Sigmoid colon (tissue), 6 donors: ENCODE measurements at regions not wholly inside any gene's neighbourhood (a gene's known extent, or its start where the extent isn't known, plus 50 kb on each side); places are given as distances from the start of the nearest gene placed in this dataset.

Experiments
- DNase-seq: peaks from one replicate; pipeline ENCODE4 v3.0.0-alpha.2; 2019
- H3K27ac ChIP-seq, 4 donors: fragments of 200-600 bp; sonication (generic); one replicate each; pipeline ENCODE4 v1.5.1; 2016 to 2019; ENCODE audit warnings: mild to moderate bottlenecking in 1 of 4
- H3K27me3 ChIP-seq, 3 donors: fragments of 200-600 bp; sonication (generic); one replicate each; pipeline ENCODE4 v1.5.1; 2019; ENCODE audit warnings: mild to moderate bottlenecking in 1 of 3
- H3K36me3 ChIP-seq, 4 donors: fragments of 200-600 bp; sonication (generic); one replicate each; pipeline ENCODE4 v1.5.1; 2016 to 2019
- H3K4me1 ChIP-seq, 4 donors: fragments of 200-600 bp; sonication (generic); one replicate each; pipeline ENCODE4 v1.5.1; 2017 to 2019
- H3K4me3 ChIP-seq, 4 donors: fragments of 200-600 bp; sonication (generic); one replicate each; pipeline ENCODE4 v1.5.1; 2017 to 2019; ENCODE audit warnings: mild to moderate bottlenecking in 2 of 4, moderate library complexity in 1 of 4
- H3K9me3 ChIP-seq, 4 donors: fragments of 200-600 bp in 3 of 4; sonication (generic) in 3 of 4; one replicate each; pipeline versions ENCODE4 v1.5.1 to v1.6.1; 2013 to 2019
- CTCF ChIP-seq, 4 experiments: fragments of 450-650 bp in 3 of 4; fragments of 200-600 bp in 1 of 4; IDR thresholded peaks; one replicate each; pipeline ENCODE4 v1.5.1; 2016 to 2019; ENCODE audit warnings: antibody characterized with exemption in 4 of 4, mild to moderate bottlenecking in 3 of 4, moderate library complexity in 2 of 4
- EP300 ChIP-seq, 4 donors: sonication (generic); formaldehyde crosslinking; IDR thresholded peaks; one replicate each; pipeline ENCODE4 v1.6.1; 2017; ENCODE audit warnings: antibody characterized with exemption in 4 of 4
- POLR2A ChIP-seq, 2 donors: fragments of 450-650 bp; IDR thresholded peaks; one replicate each; pipeline ENCODE4 v1.6.1; 2016; ENCODE audit warnings: antibody characterized with exemption in 2 of 2, mild to moderate bottlenecking in 2 of 2, moderate library complexity in 2 of 2
- POLR2AphosphoS5 ChIP-seq, 4 donors: sonication (generic); formaldehyde crosslinking; IDR thresholded peaks; one replicate each; pipeline ENCODE4 v1.6.1; 2017; ENCODE audit warnings: antibody characterized with exemption in 4 of 4
- WGBS, 2 donors: extraction: QIAGEN DNeasy Blood & Tissue Kit; methylation state at CpG; one replicate each; pipeline ENCODE4 v1.1.7; 2013; 5-methylcytosine and 5-hydroxymethylcytosine counted together
- intact Hi-C: fragments of 100-400 bp; cut with DNase I; formaldehyde crosslinking; loops from one replicate; pipeline ENCODE4 v1.15.1; 2023
- donor health status: healthy with polysubstance abuse.
- donor health status: healthy.

DNA sequence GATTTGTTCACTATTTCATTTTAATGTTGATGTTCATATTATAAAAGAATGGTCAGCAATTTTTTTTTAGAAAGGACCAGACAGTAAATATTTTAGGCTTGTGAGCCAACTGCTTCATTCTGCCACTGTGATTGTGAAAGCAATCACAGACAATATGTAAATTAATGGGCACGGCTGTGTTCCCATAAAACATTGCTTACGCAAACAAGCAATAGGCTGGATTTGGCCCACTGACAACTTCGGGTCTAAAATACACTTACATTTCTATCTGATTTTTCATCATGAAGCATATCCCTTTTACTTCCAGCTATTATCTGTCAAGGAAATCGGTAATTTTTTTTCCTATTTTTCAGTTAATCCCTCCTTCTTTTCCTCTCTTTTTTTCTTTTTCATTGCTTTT is 182.2 kb upstream of the CDH2 start:
- WGBS, 2 donors: 36 to 79% methylated on average over 4 of the region's 4 CpGs
- TF ChIP-seq CTCF (IDR thresholded peaks at IDR 0.05) (no peak), POLR2A (IDR thresholded peaks at IDR 0.05) (no peak)
- no peak for DNase-seq
- Histone ChIP-seq H3K4me1 (no peaks in the 10 kb centered on the region), H3K4me3 (no peak overlapping the region), H3K9me3 (no peaks in the 10 kb centered on the region), H3K36me3 (no peaks in the 10 kb centered on the region), H3K27ac (no peak overlapping the region), H3K27me3 (no peaks in the 10 kb centered on the region)
- intact Hi-C loops: no loop called here

- Histone ChIP-seq H3K4me3 (no peak overlapping the region), H3K36me3 (no peaks in the 10 kb centered on the region), H3K9me3 (no peaks in the 10 kb centered on the region), H3K27me3 (no peaks in the 10 kb centered on the region), H3K4me1 (no peaks in the 10 kb centered on the region), H3K27ac (no peak overlapping the region)
- intact Hi-C loops: no loop called here
- 69 to 77% methylated on average over 6 of the region's 6 CpGs for WGBS, 2 donors
- DNase-seq: no peak
- TF ChIP-seq POLR2AphosphoS5 (IDR thresholded peaks at IDR 0.05): no peak
Measured at GRCh38 chr18:28357766-28358401, 181.0 kb upstream of the CDH2 start.

GRCh38 chr18:28350821-28351220 is 173.9 kb upstream of the CDH2 start:
- TF ChIP-seq POLR2A (IDR thresholded peaks at IDR 0.05): no peak
- no peak for TF ChIP-seq POLR2AphosphoS5 (IDR thresholded peaks at IDR 0.05)
- no peak for TF ChIP-seq CTCF (IDR thresholded peaks at IDR 0.05)
- TF ChIP-seq EP300 (IDR thresholded peaks at IDR 0.05): no peak
- no peaks in the 10 kb centered on the region for H3K36me3 ChIP-seq
- no peaks in the 10 kb centered on the region for H3K4me1 ChIP-seq
- intact Hi-C loops: no loop called here
- no peak overlapping the region for H3K4me3 ChIP-seq
- no peak overlapping the region for H3K27ac ChIP-seq
- 72 to 79% methylated on average over 7 of the region's 7 CpGs for WGBS, 2 donors
- DNase-seq: no peak
- H3K27me3 ChIP-seq: no peaks in the 10 kb centered on the region
- H3K9me3 ChIP-seq: peaks cover 0 to 3% (median 0%) of the 10 kb centered on the region in 4 donors

DNA sequence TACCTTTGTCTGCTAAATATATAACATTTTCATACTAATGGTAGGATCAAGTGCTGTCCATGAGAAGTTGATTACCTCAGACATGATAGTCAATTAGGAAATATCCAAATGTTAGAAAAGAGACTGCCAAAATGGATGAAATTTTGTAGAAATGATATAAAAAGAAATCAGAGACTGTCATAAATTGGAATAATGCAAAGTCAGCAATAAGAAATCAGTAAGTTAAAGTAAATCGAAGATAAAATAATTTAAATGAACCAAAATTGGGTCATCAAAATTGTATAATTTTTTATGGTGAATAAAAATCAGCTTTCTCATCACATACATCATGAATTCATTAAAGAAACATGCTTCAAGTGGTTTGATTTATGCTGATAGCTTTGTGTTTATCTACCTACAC is 165.3 kb upstream of the CDH2 start:
- no peak for DNase-seq
- no peak overlapping the region for H3K4me3 ChIP-seq
- no peaks in the 10 kb centered on the region for H3K9me3 ChIP-seq
- H3K27ac ChIP-seq: no peak overlapping the region
- no peaks in the 10 kb centered on the region for H3K36me3 ChIP-seq
- TF ChIP-seq POLR2A (IDR thresholded peaks at IDR 0.05) (no peak), CTCF (IDR thresholded peaks at IDR 0.05) (no peak), EP300 (IDR thresholded peaks at IDR 0.05) (no peak), POLR2AphosphoS5 (IDR thresholded peaks at IDR 0.05) (no peak)
- no peaks in the 10 kb centered on the region for H3K27me3 ChIP-seq
- WGBS, 2 donors: 69 to 80% methylated on average over 1 of the region's 1 CpG
- H3K4me1 ChIP-seq: no peaks in the 10 kb centered on the region
- intact Hi-C loops: no loop called here

DNA sequence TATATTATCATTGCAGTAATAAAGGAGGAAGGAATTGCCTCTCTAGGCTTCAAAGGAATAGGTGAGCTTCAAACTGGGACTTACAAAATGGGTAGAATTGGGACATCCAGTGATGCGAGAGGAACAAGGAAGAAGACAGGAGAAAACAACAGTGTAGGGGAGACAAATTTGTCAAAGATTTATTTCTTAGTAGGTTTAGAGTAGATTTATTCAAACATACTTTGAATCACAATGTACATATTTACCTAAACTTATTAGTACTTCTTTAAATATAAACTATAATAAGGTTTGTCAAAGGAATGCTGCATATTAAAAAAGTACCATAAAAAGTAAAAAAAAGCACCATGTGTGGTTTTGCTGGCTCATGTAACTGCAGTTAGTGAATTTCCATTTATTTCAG is 161.4 kb upstream of the CDH2 start:
- H3K4me3 ChIP-seq: no peak overlapping the region
- no peaks in the 10 kb centered on the region for H3K4me1 ChIP-seq
- no peaks in the 10 kb centered on the region for H3K36me3 ChIP-seq
- no peak for DNase-seq
- WGBS, 2 donors: 86 to 91% methylated on average over 1 of the region's 1 CpG
- H3K27ac ChIP-seq: no peak overlapping the region
- TF ChIP-seq POLR2AphosphoS5 (IDR thresholded peaks at IDR 0.05) (no peak), POLR2A (IDR thresholded peaks at IDR 0.05) (no peak), EP300 (IDR thresholded peaks at IDR 0.05) (no peak), CTCF (IDR thresholded peaks at IDR 0.05) (no peak)
- intact Hi-C loops: no loop called here
- no peaks in the 10 kb centered on the region for H3K9me3 ChIP-seq
- no peaks in the 10 kb centered on the region for H3K27me3 ChIP-seq
